Body of pancreas (tissue), 4 donors: ENCODE measurements at regions not wholly inside any gene's neighbourhood (a gene's known extent, or its start where the extent isn't known, plus 50 kb on each side); places are given as distances from the start of the nearest gene placed in this dataset.

Experiments used
- CTCF ChIP-seq, 7 experiments: fragments of 450-650 bp in 4 of 7; fragments of 200-600 bp in 3 of 7; sonication (generic) in 3 of 7; IDR thresholded peaks; one replicate each; pipeline ENCODE4 v1.5.1; 2016 to 2019; ENCODE audit warnings: antibody characterized with exemption in 7 of 7
- POLR2A ChIP-seq, 3 donors: fragments of 450-650 bp; IDR thresholded peaks; one replicate each; pipeline ENCODE4 v1.6.1; 2016; ENCODE audit warnings: antibody characterized with exemption in 3 of 3, mild to moderate bottlenecking in 2 of 3

- TF ChIP-seq POLR2A (IDR thresholded peaks at IDR 0.05) (no peak), CTCF (IDR thresholded peaks at IDR 0.05) (no peak)
These were observed 69.4 kb upstream of the PPP2R3B start for GRCh38 chrX:456146-456545.
